NCI-H1694 (cell line): ENCODE measurements at regions not wholly inside any gene's neighbourhood (a gene's known extent, or its start where the extent isn't known, plus 50 kb on each side); places are given as distances from the start of the nearest gene placed in this dataset.
"Not testable (repeated sequence)": the region's sequence is repeated elsewhere in the genome, so short reads cannot be mapped to it uniquely, and the experiment has no call there.

Experiments
- DNase-seq: peaks from one replicate; lab custom pipeline; 2025; lab: John Stamatoyannopoulos, UW

DNA sequence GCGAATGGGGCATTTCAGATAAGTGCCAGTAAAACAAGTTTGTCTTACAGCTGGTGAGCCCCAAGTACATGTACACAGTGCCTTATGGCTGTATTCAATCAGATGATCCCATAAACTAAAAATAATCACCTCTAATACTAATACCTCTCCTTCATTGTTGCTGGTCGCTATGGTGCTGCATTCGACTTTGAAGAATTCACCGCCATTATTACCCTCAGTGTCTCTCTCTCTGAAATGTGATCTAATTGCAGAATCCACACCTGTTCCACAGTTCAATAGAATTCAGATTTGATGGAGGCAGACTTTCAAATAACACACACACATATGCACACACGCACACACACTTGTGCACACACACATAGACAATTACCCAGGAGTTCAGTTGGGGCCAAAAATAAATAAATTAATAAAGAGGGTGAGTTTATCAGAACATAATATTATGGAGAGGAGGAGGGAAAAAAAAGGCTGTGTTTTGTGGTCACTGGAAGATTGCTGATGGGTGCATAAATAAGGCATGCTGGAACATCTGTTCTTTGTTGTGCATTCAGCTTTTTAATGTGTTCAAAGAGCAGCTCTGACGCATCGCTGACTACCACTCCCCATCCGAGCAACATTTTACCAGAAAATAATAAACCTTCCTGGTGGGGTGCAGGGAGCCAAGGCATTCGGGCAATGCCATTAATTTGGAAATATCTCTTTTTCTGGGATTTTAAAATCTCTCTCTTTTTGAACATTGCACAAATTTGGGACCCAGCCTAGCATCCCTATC, 235.7 kb downstream of the SATB1 start:
- DNase-seq: peak; percentile 42

DNA sequence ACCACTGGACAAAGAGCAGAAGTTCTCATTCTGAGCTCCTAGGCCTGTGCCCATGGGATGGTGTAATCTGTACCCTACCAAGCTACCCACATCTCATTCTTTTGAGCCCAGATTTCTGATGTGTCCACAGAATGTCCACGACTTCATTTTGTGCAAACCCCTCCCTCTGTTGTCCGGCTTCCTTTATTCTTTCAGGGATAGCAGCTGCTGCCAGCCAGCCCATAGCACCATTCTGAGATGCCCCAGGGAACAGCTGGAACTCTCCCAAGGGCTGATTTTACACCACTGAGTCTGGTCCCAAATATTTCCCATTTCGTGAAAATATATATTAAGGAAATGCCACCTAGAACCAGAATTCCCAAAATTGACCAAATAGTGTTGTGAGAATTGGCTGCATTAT, 236.6 kb downstream of the SATB1 start:
- DNase-seq: no peak

DNA sequence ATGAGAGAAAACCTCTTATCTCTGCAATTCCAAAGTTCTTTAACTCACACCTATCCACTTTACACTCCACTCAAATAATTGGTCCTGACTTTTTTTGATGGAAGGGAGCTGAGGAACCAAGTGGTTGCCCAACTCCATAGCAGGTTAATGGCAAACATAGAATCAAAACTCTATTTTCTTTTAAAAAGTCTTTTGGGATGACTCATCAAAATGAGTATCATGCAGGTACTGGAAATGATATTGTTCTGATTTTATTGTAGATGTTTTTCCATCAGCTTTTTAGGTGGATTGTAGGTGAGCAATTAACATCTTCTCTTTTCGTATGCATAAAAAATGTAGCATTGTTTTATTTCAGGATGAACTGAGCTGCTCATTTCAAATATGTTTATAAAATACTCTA, 239.5 kb downstream of the SATB1 start:
- DNase-seq: no peak

DNA sequence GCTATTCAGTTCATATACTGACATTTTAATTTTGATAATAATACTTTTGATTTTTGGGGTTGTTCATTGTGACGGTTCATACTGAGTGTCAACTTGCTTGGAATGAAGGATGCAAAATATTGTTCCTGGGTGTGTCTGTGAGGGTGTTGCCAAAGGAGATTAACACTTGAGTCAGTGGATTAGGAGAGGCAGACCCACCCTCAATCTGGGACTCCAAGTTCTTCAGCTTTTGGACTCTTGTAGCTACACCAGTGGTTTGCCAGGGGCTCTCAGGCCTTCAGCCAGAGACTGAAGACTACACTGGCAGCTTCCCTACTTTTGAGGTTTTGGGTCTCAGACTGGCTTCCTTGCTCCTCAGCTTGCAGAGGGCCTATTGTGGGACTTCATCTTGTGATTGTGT, 242.2 kb downstream of the SATB1 start:
- not testable (repeated sequence) for DNase-seq

DNA sequence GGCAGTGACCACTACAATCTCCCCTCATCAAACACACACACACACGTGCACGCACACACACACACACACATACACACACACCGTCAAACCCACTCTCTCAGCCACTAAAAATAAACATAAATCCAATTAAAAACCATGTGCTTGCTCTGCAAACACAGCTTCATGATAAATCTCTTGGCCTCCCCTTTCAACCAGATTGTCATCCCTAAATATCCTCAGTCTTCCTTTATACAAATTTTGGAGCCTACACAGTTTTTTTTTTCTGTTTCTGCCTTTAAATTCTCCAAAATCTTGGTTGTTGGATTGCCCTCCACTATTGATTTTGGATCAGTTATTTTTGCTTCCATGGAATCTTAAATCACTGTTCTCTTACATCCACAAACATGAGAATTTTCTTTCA, 245.6 kb downstream of the SATB1 start:
- DNase-seq: no peak

DNA sequence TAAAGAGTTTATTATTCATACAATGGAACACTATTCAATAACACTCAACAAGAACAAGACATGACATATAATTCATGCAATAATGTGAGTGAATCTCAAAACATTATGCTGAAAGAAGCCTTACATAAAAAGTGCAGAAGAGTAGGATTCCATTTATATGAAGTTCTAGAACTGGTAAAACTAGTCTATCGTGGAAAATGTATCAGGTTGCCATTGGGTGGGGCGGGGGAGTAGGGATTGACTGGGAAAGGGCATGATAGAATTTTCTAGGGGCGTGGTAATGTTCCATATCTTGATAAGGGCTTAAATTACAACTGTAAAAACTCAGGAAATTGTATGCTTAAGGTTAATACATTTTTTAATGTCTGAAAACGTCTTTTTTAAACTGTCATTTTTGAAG, 247.9 kb downstream of the SATB1 start:
- no peak for DNase-seq

DNA sequence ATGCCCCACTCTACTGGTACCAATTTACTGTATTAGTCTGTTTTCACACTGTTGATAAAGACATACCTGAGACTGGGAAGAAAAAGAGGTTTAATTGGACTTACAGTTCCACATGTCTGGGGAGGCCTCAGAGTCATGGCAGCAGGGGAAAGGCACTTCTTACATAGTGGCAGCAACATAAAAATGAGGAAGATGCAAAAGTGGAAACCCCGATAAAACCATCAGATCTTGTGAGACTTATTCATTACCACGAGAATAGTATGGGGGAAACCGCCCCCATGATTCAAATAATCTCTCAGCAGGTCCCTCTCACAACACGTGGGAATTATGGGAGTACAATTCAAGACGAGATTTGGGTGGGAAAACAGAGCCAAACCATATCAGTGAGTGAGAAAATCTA, 251.2 kb downstream of the SATB1 start:
- not testable (repeated sequence) for DNase-seq

DNA sequence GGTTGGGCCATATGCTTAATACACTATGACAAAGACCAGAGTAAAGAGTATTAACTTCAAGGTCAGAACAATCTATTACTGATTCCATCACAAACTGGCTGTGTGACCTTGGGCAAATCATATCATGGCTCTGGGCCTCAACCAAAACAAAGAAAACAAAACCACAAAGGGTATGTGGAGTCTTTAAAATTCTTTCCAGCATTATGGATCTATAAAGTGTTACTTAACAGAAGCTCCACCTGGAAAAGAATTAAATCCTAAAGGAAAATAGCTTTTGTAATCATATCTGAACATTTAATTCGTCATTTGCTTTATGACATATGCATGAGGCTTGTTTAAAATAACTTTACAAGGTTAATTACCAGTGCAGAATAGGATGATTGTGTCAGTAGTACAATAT, 265.5 kb downstream of the SATB1 start:
- DNase-seq: no peak

DNA sequence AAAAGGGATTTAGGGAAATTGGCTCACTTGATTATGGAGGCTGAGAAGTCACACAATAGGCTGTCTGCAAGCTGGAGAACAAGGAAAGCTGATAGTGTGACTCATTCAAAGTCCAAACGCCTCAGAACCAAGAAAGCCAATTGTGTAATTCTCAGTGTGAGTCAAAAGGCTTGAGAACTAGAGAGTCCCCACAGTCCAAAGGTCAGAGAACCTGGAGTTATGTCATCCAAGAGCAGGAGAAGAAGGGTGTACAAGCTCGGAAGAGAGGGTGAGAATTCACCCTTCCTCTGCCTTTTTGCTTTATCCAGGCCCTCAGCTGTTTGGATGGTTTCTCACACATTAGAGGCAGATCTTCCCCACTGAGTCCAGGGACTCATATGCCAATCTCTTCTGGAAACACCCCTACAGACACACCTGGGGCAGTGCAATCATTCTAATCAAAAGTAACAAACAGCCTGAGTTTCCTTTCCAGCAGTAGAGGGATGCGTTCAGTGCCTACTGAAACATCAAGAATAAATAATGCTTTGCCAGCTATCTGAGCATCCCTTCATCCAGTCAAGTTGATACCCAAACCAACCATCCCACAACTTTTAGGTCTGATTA, 271.5 kb downstream of the SATB1 start:
- no peak for DNase-seq

DNA sequence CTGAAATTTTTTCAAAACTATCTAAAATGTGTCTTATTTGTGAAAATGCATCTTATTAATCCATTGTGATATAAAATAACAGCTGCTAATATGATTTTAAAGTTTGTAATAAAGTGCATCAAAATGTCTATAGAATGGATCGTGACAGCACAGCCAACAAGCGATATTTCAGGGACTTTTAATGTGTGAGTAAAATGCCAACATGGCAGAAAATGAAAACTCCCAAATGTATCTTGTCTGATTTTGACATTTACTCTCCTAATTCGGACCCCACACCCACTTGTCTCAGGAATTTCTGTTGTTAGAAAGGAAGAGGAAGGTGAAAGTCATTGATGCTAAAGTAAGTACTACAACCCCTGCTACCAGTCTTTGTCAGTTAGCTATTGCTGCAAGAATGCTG, 273.9 kb downstream of the SATB1 start:
- no peak for DNase-seq

DNA sequence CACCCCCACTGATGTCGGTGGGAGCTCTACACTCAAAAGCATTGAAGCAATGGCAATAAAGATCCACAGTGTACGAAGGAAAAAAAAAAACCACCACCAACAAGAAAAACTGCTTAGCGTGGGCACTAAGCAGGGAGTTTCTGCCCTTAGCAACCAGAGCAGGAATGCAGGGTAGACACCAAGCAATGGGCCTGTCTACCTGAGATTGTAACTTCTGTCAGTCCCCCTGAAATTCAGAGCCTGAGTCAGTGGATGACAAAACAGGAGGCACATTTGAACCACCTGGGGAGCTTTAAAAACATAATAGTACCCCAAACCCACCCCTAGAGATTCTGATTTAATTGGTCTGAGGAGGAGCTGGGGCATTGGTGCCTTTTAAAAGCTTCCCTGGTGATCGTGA, 275.2 kb downstream of the SATB1 start:
- DNase-seq: no peak

DNA sequence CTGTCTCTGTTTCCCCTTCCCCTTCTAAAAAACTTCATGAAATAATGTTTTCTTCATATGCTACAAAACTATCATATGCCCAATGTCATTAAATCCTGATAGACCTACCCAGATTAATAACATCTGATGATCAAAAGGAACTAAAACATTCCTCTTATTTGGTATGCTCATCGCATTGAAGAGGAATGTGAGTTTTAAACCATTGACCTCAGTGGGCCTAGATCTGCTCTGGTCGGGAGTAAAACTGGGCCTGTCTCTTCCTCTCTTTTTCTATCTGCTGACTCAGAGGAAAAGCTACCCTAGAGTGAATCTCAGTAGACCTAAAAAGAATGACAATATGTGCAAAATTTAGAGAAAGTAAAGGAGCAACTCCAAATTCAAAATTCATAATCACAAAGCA, 275.8 kb downstream of the SATB1 start:
- no peak for DNase-seq

DNA sequence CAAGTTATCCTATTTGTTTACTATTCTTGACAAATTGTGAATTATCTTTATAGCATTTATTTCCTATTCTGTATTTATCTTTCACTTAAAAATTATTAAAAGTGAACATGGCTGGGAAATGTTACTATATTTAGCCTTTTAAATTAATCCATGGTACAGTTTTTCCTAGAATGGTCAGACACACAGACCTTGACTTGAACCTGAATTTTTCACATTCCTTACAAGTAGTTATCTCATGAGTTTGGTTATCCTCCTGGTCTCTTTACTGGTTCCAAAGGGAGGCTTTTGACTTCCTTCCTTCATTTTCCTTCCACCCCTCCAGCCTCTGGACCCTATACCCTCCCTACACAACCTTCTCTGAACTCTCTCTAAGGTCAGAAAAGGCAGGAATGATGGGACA, 280.6 kb downstream of the SATB1 start:
- no peak for DNase-seq

DNA sequence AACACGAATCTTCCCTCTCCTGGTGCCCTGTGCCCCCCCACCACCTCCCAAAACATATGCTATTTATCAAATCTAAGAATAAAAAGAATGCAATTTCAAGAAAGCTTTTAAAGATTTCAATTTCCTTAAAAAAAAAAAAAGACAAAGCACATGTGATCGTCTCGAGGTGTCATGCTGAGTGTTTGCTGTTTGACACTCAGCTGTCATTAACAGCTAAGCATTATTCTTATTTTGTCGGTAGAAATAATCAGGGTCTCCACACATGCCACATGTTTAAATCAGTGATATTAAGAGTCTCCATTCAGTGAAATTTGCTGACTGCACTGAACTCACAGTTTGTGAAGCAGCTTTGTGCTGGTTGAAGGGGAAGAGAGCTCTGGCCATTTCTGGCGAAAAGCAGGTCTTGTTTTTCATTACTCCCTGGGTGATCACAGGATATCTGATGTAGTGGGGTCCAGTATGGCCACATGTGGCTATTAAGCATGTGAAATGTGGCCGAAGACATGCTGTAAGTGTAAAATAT, 281.8 kb downstream of the SATB1 start:
- DNase-seq: no peak

DNA sequence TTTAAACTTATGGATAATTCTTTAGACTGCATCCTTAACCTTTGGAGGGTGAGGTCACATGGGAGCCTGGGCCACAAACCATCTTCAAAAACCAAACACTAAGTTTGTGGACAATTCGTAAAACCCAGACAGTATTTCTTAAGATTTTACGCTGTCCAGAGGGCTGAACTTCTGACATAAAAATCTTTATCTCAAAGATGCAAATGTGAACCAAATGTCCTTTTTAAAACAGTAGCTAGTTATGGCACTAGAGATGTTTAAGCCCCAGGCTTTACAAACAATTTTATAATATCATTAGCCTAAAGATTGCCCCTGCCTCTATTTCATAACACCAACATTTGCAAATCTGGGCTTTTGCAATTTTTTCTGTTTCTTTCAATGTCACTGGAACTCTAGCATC, 287.2 kb downstream of the SATB1 start:
- DNase-seq: no peak

DNA sequence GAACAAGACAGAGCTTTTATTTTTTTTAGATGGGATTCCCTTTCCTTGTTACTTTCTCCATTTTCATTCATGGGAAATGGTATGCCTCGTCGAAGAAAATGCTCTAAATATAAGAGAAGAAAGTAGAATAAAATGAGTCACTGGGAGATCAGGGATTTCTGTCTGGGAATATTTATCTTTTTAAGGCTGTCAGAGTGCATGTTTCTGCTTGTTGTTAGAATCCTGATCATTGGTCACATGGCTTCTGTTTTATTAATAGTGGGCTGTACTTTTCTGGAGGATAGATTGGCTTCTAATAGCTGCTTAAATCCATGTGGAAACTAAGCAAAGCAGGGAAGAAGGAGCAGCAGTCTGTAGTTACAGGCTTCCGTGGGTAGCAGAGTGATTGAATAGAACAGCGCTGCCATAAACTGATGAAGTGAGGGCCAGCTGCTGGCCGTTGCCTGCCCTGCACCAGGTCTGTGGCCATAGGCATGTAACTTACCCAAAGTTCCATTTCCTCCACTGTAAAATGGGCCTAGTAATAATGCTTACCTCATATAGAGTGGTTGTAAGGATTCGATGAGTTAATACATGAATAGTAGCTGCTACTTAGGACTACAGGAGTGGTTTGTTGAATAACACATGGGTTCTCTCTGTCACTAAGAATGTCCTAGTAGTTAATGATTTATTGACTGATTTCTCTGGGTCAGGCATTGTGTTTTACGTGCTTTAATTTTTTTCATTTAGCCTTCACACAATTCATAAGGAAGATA, 289.9 kb downstream of the SATB1 start:
- DNase-seq: no peak

DNA sequence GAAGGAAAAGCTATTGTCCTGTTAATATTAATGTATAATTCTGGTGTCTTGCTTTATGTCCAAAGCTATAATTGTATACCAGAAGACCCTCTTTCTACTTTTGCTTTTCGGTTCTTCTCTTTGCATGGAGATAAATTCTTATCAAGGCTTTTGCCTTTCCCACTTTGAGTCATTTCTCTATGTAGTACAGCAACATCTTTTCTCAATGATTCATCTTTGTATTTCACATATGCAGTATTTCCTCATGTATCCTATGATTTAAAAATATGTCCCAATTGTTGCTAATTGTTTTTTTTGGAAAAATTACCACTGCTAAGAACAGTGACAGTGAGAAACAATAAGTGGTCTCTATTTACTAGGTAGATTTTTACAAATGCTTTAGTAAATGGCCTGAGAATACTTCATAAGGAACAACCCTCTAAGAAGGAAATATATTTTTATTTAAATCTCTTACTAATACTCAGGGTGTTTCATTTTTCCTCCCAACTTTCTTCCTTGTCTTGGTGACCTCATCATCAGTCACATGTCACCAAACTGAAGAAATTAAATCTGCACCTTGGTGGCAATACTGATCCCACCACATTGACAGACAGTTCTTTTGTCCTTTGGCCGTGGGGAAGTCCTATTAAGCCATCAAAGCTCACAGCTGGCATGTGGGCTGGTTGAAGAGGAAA, 290.6 kb downstream of the SATB1 start:
- DNase-seq: no peak

DNA sequence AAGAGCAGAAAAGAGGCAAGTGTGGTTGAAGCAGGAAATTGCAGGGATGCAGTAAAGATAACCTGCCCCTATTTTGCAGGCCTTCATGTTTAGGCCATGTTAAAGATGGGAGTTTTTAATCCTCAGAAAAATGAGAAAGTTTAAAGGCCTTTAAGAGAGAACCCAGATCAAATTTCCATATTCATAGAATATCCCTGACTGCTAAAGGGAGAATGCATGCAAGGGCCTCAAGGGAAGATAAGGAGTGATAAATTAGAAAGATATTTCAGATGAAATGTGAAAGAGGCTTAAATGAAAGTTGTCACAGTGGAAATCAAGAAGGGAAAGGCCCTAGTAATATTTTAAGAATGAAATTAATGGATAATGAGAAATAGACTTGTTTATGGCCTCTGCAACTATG, 292.1 kb downstream of the SATB1 start:
- DNase-seq: no peak

DNA sequence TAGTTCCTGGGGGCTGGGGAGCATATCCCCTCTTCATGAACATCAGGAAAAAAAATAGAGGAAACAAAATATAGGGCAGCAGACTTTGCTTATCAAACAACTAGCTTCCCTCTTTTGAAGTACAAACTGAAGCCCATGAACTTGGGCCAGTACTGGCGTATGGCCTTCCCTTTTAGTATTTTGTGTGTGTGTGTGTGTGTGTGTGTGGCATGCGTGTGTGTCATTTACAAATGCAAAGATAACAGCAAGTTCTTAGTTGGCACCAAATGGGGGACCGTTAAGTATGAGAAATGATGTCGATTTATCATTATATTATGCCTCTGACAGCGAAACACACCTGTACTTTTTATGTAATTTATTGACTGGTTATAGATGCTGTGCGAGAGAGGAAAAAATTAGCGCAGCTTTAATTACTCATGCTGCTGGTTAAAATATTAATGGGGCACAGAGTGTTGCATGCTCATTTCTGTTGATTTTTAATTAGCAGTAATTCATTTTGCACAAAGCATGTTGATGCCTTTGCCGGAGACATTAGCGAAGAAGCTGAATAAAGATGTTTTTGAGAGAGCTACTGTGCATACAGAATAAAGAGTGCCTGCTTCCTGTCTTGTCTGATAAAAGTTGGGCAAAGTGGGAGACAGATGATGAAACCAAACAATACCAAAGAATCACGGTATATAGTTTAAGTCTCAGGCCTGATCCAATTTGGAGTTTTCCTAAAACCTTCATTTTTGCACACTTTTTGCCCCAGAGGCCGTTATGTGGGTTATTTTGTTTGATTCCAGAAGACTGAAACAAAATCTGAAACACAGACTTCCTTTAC, 297.1 kb downstream of the SATB1 start:
- no peak for DNase-seq

DNA sequence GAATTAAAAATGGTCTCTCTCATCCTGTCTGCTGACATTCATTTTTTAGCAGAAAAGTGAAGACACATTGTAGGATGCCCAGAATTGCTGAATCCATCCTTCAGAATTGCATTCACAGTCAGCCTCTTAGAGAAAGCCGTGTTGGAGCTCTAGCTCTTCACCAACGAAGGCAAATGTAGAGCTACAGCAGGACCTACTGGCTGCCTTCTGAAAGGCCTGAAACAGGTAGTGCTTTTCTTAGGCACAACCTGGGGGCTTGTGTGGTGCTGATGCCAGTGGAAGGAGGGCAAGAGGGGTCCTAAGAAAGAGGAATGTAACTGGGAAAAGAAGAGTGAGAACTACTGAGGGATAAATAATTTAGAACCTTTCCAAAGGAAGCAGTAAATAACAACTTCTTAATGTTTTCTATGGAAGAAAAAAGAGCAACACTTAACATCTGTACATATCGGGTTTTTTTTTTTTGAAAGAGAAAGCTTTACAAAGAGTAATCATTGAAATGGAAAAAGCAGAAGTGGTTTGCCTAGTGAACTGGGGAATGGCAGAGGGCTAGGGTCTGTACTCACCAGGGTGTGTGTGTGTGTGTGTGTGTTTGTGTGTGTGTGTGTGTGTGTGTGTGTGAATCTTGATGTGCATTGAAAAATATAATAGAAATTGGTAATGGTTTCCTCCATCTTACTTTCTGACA, 297.8 kb downstream of the SATB1 start:
- DNase-seq: no peak

DNA sequence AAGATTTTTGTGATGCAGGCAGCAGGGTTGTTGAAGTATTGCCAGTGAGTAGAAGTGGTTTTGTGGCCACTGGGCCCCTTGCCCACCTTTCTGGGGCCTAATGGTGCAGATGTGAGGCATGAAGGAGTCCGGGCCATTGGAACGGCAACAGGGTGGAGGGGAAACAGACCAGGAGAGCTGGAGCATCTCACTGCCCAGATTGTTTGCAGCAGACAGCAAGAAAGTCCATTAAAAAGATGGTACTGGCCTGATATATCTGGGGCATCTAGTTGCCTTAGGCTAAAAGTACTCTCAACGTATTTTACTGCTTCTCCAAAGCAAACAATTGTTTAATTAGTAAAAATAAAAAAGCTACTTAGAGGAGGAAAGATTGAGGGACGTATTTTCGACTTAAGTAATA, 298.4 kb downstream of the SATB1 start:
- no peak for DNase-seq
